ENCODE measurements at regions not wholly inside any gene's neighbourhood (a gene's known extent, or its start where the extent isn't known, plus 50 kb on each side); places are given as distances from the start of the nearest gene placed in this dataset.

- no peak for TF ChIP-seq GATA2 (IDR thresholded peaks at IDR 0.05; ENCODE audit: low read depth, low read length)
- no peak for TF ChIP-seq GATA3 (IDR thresholded peaks at IDR 0.05; ENCODE audit: low read depth, low read length)
Measured at GRCh38 chr7:17535776-17536175, 237.3 kb downstream of the AHR start.
